SJCRH30 (cell line): ENCODE measurements at regions not wholly inside any gene's neighbourhood (a gene's known extent, or its start where the extent isn't known, plus 50 kb on each side); places are given as distances from the start of the nearest gene placed in this dataset.

Experiments used
- DNase-seq, 2 experiments: peaks; one replicate each; pipeline ENCODE4 v3.0.0-alpha.2; 2015 to 2020
- H3K27ac ChIP-seq: fragments of 250-450 bp; sonication (Bioruptor Pico); 2 replicates; pipeline ENCODE4 v1.5.1; 2020; ENCODE audit warnings: mild to moderate bottlenecking, moderate library complexity
- H3K27me3 ChIP-seq: fragments of 250-450 bp; sonication (Bioruptor Pico); 2 replicates; pipeline ENCODE4 v1.5.1; 2020; ENCODE audit warnings: mild to moderate bottlenecking, moderate library complexity
- H3K36me3 ChIP-seq: fragments of 250-450 bp; sonication (Bioruptor Pico); 2 replicates; pipeline ENCODE4 v1.5.1; 2020; ENCODE audit warnings: mild to moderate bottlenecking, moderate library complexity
- H3K4me1 ChIP-seq: fragments of 250-450 bp; sonication (Bioruptor Pico); 2 replicates; pipeline ENCODE4 v1.5.1; 2020; ENCODE audit warnings: mild to moderate bottlenecking, moderate library complexity
- H3K4me3 ChIP-seq: fragments of 250-450 bp; sonication (Bioruptor Pico); 2 replicates; pipeline ENCODE4 v1.5.1; 2020; ENCODE audit warnings: mild to moderate bottlenecking, moderate library complexity
- H3K9me3 ChIP-seq: fragments of 250-450 bp; sonication (Bioruptor Pico); replicated peaks from 2 replicates; pipeline ENCODE4 v1.5.1; 2020; ENCODE audit warnings: mild to moderate bottlenecking, moderate library complexity

DNA sequence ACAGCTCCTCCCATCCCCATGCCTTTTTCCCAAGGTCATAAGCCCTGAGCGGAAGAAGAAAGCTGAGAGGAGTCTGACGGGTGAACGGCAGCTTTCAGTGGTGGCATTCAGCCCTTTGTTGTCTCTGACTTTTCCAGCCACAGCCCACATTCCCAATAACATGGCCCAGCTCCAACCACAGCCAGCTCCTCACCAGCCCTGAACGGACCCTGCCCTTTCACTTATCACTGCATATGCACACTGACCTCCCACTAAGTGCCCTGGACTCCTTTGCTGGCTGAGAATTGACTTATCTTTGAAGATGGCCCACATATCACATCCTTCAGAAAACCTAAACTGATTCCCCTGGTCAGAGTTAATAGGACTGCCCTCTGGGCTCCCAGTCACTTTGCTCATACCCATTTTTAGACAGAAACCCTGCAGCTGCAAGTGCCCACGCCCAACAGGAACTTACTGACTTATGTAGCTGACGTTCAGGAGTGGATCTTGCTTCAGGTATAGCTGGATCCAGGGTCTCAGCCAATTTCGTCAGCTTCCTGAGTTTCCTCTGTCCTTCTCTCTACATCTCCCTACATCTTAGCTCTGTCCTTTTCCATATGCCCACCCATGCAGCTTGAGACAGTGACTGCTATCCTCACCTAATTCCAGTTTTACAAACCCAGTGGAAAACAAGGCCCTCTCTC lies 348.5 kb upstream of the PROK2 start:
- no peak overlapping the region for H3K4me3 ChIP-seq
- H3K4me1 ChIP-seq: no peaks in the 10 kb centered on the region
- H3K27me3 ChIP-seq: no peaks in the 10 kb centered on the region
- H3K9me3 ChIP-seq: no peaks in the 10 kb centered on the region
- no peaks in the 10 kb centered on the region for H3K36me3 ChIP-seq
- H3K27ac ChIP-seq: no peak overlapping the region
- no peak for DNase-seq

- H3K27me3 ChIP-seq: no peaks in the 10 kb centered on the region
- DNase-seq: no peak
- H3K27ac ChIP-seq: no peak overlapping the region
- no peaks in the 10 kb centered on the region for H3K36me3 ChIP-seq
- H3K9me3 ChIP-seq: no peaks in the 10 kb centered on the region
- H3K4me3 ChIP-seq: no peak overlapping the region
- H3K4me1 ChIP-seq: no peaks in the 10 kb centered on the region
Measured at GRCh38 chr3:72131899-72132298, 347.0 kb upstream of the PROK2 start.

- Histone ChIP-seq H3K27ac (no peak overlapping the region), H3K27me3 (no peaks in the 10 kb centered on the region)
Measured at GRCh38 chr3:72130565-72130964, 345.6 kb upstream of the PROK2 start.

DNA sequence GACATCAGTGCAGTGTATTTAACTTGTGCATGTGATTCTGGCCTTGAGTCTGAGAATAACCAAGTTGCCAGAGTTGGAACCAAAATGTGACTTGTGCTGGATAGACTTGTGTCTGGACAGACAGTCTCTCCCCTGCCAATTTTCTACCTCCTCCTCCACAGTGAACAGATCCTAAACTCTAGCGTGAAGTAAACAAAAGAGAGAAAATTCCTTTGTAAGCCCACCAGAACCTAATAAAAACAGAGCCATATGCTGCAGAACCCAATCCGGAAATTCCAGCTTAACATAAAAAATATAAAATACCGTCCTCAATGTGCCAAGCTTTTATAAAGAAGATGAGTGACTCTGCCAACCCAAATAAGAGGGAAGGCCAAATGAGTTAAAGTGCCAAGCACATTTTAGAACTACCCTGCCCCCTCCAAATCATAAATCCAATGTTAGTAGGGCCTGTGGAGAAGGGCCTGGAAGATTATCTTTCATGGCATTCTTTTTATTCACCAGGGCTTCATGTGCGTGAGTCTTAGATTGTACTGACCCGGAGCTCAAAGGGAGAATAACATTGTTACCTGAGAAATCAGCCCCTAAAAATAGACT lies 344.6 kb upstream of the PROK2 start:
- DNase-seq: no peak
- Histone ChIP-seq H3K36me3 (no peaks in the 10 kb centered on the region), H3K27ac (no peak overlapping the region)

More at GRCh38 chr3:72130565-72130964, 345.6 kb upstream of the PROK2 start:
- H3K4me3 ChIP-seq: no peak overlapping the region
- H3K9me3 ChIP-seq: no peaks in the 10 kb centered on the region
- no peaks in the 10 kb centered on the region for H3K4me1 ChIP-seq
- no peak for DNase-seq
- no peaks in the 10 kb centered on the region for H3K36me3 ChIP-seq

GRCh38 chr3:72128921-72129320 lies 344.0 kb upstream of the PROK2 start:
- Histone ChIP-seq H3K27me3 (no peaks in the 10 kb centered on the region), H3K27ac (no peak overlapping the region), H3K9me3 (no peaks in the 10 kb centered on the region), H3K36me3 (no peaks in the 10 kb centered on the region), H3K4me3 (no peak overlapping the region), H3K4me1 (no peaks in the 10 kb centered on the region)
- DNase-seq: no peak

More for the DNA sequence above, 344.6 kb upstream of the PROK2 start:
- Histone ChIP-seq H3K9me3 (no peaks in the 10 kb centered on the region), H3K4me1 (no peaks in the 10 kb centered on the region), H3K4me3 (no peak overlapping the region), H3K27me3 (no peaks in the 10 kb centered on the region)

GRCh38 chr3:72127844-72128243 lies 342.9 kb upstream of the PROK2 start:
- H3K4me1 ChIP-seq: no peaks in the 10 kb centered on the region
- H3K36me3 ChIP-seq: no peaks in the 10 kb centered on the region
- no peak for DNase-seq
- H3K27ac ChIP-seq: no peak overlapping the region
- H3K27me3 ChIP-seq: no peaks in the 10 kb centered on the region
- H3K4me3 ChIP-seq: no peak overlapping the region
- H3K9me3 ChIP-seq: no peaks in the 10 kb centered on the region

GRCh38 chr3:72127224-72127612 lies 342.3 kb upstream of the PROK2 start:
- Histone ChIP-seq H3K9me3 (no peaks in the 10 kb centered on the region), H3K4me1 (no peaks in the 10 kb centered on the region), H3K27me3 (no peaks in the 10 kb centered on the region), H3K36me3 (no peaks in the 10 kb centered on the region), H3K27ac (no peak overlapping the region), H3K4me3 (no peak overlapping the region)
- DNase-seq: no peak

GRCh38 chr3:72126441-72127223 lies 341.7 kb upstream of the PROK2 start:
- H3K4me3 ChIP-seq: no peak overlapping the region
- no peak overlapping the region for H3K27ac ChIP-seq
- no peaks in the 10 kb centered on the region for H3K36me3 ChIP-seq
- no peaks in the 10 kb centered on the region for H3K4me1 ChIP-seq
- no peak for DNase-seq
- H3K27me3 ChIP-seq: no peaks in the 10 kb centered on the region
- no peaks in the 10 kb centered on the region for H3K9me3 ChIP-seq

DNA sequence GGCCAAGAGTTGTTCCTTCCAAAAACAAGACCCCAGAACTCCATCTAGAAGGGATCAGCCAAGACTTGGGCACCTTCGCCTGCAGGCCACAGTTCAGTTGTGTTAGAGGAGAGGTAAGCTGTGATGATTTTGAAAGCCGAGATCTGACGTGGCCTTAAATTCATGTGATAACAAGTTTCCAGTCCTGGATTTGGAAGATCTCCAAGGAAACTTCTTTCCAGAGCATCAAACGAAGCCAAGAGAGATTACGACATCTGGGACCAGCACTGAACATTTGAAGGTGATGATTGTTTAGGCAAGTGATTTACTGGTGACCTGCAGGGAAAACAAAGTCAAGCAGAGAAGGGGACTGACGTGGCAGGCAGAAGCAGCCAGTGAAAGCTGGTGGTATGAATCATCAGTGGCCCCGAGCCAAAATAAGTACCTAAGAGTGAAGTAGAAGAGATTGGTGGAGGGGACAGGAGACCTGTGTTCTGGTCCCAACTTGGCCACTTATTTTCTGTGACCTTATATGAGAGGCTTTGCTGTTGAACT lies 339.0 kb upstream of the PROK2 start:
- Histone ChIP-seq H3K27ac (no peak overlapping the region), H3K36me3 (no peaks in the 10 kb centered on the region), H3K9me3 (no peaks in the 10 kb centered on the region), H3K4me1 (no peaks in the 10 kb centered on the region), H3K4me3 (no peak overlapping the region), H3K27me3 (no peaks in the 10 kb centered on the region)
- peak in 1 of 2 experiments; percentile 8 for DNase-seq

- Histone ChIP-seq H3K36me3 (no peaks in the 10 kb centered on the region), H3K27ac (no peak overlapping the region), H3K27me3 (no peaks in the 10 kb centered on the region), H3K9me3 (no peaks in the 10 kb centered on the region), H3K4me1 (no peaks in the 10 kb centered on the region), H3K4me3 (no peak overlapping the region)
- DNase-seq: no peak
Measured at GRCh38 chr3:72120806-72121778, 336.1 kb upstream of the PROK2 start.

DNA sequence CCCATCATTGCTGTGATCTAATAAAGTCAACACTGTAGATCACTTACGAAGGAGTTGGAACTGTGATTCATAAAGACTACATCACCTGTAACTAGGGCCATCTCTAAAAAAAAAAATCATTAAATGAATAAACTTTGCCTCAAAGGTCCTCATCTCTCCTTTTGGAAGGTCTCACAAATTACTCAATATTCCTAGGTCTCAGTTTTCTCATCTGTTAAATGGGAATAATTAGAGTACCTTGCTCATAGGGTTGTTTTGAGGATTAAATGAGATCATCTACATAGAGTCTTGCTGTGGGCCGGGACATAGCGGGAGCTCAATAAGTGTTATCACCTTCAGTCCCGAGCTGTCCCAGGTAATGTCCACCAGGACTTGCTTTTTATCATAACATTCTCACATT lies 335.1 kb upstream of the PROK2 start:
- no peak overlapping the region for H3K27ac ChIP-seq
- H3K36me3 ChIP-seq: no peaks in the 10 kb centered on the region
- no peaks in the 10 kb centered on the region for H3K4me1 ChIP-seq
- H3K9me3 ChIP-seq: no peaks in the 10 kb centered on the region
- H3K4me3 ChIP-seq: no peak overlapping the region
- DNase-seq: no peak
- no peaks in the 10 kb centered on the region for H3K27me3 ChIP-seq

- Histone ChIP-seq H3K4me3 (no peak overlapping the region), H3K9me3 (no peaks in the 10 kb centered on the region), H3K27ac (no peak overlapping the region), H3K4me1 (no peaks in the 10 kb centered on the region), H3K36me3 (no peaks in the 10 kb centered on the region), H3K27me3 (no peaks in the 10 kb centered on the region)
- DNase-seq: no peak
Measured at GRCh38 chr3:72118628-72119027, 333.7 kb upstream of the PROK2 start.

DNA sequence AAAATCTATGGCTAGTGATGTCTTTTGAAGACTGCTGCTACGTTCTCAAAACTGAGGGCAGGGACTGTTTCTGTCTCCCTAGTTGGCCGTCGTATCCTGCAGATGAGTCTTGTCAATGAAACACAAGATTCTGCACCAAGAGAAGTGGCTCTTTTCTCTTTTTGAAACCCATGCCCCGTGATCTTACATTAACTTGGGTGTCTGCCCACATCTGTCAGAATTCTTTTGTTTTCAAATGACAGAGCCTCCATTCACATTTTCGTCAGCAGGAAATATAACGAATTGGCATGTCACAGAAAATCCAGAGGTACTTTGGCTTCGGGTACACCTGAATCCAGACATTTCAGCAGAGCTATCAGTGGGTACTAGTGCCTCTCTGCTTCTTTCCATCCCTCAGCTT lies 331.3 kb upstream of the PROK2 start:
- H3K27ac ChIP-seq: no peak overlapping the region

DNA sequence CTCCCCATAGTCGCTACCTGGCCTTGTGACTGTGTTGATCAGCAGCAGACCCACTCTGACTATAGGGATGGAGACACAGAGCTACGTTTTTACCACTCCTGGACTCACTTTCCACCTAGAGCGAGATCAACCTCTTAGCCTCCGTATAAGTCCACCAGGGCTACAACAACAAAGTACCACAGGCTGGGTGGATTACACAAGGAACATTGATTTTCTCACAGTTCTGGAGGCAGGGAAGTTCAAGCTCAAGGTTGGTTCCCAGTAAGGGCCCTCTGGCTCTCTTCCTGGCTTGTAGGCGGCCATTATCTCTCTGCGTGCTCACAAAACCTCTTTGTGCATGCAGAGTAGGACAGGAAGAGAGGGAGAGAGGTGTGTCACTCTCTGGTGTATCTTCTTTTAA lies 330.4 kb upstream of the PROK2 start:
- DNase-seq: no peak
- H3K36me3 ChIP-seq: no peaks in the 10 kb centered on the region
- H3K27ac ChIP-seq: no peak overlapping the region
- no peaks in the 10 kb centered on the region for H3K4me1 ChIP-seq
- no peaks in the 10 kb centered on the region for H3K9me3 ChIP-seq
- H3K4me3 ChIP-seq: no peak overlapping the region
- H3K27me3 ChIP-seq: no peaks in the 10 kb centered on the region

More for the DNA sequence above, 331.3 kb upstream of the PROK2 start:
- Histone ChIP-seq H3K9me3 (no peaks in the 10 kb centered on the region), H3K4me1 (no peaks in the 10 kb centered on the region), H3K36me3 (no peaks in the 10 kb centered on the region), H3K4me3 (no peak overlapping the region), H3K27me3 (no peaks in the 10 kb centered on the region)
- no peak for DNase-seq
